ENCODE measurements at regions not wholly inside any gene's neighbourhood (a gene's known extent, or its start where the extent isn't known, plus 50 kb on each side); places are given as distances from the start of the nearest gene placed in this dataset.

DNA sequence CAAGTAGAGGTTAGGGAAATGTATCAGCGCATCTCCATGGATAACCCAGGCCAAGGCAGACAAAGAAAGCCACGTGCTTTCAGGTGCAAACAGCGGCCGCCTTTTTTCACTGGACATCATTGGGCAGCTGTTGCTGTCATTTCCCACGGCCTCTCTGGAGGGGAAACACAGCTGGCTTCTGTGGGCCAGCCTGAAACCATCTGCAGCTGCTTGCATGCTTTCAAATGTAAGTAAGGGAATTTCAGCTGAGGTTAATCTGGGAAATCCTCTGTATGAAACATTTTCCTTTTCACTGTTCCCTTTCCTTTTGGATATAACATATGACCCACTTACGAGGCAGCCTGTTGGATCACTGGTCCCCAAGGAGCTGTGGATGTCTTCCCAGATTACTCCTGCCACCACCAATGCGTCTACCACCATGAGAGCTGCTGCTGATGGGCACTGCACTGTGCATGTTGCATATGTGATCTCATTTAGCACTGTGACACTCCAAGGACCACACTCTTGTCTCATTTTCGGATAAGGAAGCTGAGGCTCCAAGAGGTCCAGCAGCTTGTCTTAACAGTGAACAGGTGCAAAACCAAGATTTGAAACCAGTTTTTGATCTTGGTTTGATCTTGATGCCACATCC lies 106.3 kb downstream of the C9orf152 start:
- Mint-ChIP-seq H3K4me3 (no peak overlapping the region), H3K36me3 (no peaks in the 10 kb centered on the region), H3K27ac (no peak overlapping the region), H3K9me3 (no peaks in the 10 kb centered on the region), H3K4me1 (peaks cover 40% of the 10 kb centered on the region), H3K27me3 (ENCODE audit: low read depth) (no peaks in the 10 kb centered on the region)
- DNase-seq (ENCODE audit: low spot score in 2 of 2, unreplicated experiment in 2 of 2), result no peak
- TF ChIP-seq, protein P1, sequence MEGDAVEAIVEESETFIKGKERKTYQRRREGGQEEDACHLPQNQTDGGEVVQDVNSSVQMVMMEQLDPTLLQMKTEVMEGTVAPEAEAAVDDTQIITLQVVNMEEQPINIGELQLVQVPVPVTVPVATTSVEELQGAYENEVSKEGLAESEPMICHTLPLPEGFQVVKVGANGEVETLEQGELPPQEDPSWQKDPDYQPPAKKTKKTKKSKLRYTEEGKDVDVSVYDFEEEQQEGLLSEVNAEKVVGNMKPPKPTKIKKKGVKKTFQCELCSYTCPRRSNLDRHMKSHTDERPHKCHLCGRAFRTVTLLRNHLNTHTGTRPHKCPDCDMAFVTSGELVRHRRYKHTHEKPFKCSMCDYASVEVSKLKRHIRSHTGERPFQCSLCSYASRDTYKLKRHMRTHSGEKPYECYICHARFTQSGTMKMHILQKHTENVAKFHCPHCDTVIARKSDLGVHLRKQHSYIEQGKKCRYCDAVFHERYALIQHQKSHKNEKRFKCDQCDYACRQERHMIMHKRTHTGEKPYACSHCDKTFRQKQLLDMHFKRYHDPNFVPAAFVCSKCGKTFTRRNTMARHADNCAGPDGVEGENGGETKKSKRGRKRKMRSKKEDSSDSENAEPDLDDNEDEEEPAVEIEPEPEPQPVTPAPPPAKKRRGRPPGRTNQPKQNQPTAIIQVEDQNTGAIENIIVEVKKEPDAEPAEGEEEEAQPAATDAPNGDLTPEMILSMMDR (IDR thresholded peaks at IDR 0.05; ENCODE audit: unreplicated experiment), result no peak

DNA sequence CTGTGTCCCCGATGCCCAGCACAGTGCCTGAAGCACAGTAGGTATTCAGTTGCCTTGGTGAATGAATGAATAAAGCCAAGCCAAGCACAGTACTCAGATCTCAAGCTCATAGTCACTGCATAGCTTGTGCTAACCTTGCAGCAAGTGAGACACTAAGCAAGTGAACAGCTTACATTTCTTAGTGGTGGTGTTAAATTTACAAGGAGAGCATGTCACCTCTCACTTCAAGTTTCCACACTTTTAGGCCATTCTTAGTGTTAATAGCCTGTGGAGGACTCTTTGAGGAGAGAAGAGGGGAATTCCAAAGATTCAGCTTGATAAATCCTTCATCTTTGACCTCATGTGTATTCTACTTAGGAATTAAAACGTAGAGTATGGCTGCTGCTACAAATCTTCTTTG lies 104.7 kb downstream of the C9orf152 start:
- peak overlapping the region; percentile 82 for H3K27ac Mint-ChIP-seq
- no peaks in the 10 kb centered on the region for H3K27me3 Mint-ChIP-seq (ENCODE audit: low read depth)
- H3K4me3 Mint-ChIP-seq, result no peak overlapping the region
- TF ChIP-seq, protein P1 (IDR thresholded peaks at IDR 0.05; ENCODE audit: unreplicated experiment), result no peak
- no peaks in the 10 kb centered on the region for H3K36me3 Mint-ChIP-seq
- H3K4me1 Mint-ChIP-seq, result peaks cover 40% of the 10 kb centered on the region
- no peak for DNase-seq (ENCODE audit: low spot score in 2 of 2, unreplicated experiment in 2 of 2)
- no peaks in the 10 kb centered on the region for H3K9me3 Mint-ChIP-seq

DNA sequence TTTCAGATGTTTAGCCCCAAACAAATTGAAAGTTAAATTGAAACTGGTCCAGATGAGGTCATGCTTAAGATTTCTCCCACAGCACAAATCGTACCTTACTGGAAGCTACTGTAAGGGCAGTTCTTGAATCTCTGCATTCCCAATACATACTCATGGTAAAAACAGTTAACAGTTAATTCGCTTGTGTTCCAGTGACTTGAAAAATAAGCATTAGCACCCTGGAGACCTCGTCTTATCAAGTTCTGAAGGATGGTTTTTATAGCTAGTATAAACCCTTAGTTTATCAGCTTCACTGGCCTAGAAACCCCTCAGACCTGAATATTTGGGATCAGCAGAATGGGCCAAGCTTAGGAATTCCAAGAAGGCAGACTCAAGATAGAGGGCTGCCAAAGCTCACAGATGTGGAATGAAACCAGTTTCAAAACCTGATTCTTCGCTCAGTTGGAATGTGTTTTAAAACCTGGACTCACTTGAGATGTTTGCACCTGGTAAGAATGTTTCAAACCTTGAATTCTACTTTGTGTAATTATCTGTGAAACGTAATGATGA lies 103.6 kb downstream of the C9orf152 start:
- Mint-ChIP-seq H3K27ac (peak overlapping the region; percentile 79), H3K4me1 (peaks cover 33% of the 10 kb centered on the region), H3K9me3 (no peaks in the 10 kb centered on the region), H3K4me3 (no peak overlapping the region), H3K27me3 (ENCODE audit: low read depth) (no peaks in the 10 kb centered on the region), H3K36me3 (no peaks in the 10 kb centered on the region)
- DNase-seq (ENCODE audit: low spot score in 2 of 2, unreplicated experiment in 2 of 2), result no peak
- TF ChIP-seq, protein P1 (IDR thresholded peaks at IDR 0.05; ENCODE audit: unreplicated experiment), result no peak

DNA sequence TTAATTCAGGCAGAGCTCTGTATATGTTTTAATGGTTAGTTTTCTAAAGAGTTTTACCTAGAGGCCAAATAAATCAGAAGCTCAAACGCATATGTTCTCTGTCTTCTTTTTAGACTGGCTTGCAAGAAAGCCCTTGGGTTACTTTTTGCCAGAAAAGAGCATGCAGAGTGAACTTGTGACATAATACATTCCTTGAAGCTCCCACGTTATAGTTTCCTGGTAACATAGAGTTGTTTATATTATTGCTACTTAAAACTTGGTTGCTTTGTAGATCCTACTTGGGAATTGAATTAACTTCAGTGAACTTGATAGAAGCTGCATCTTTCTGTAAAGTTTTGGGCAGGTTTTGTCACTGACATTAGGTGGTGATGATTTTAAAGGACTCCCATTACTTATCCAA lies 102.9 kb downstream of the C9orf152 start:
- no peak overlapping the region for H3K4me3 Mint-ChIP-seq
- H3K9me3 Mint-ChIP-seq, result no peaks in the 10 kb centered on the region
- DNase-seq (ENCODE audit: low spot score in 2 of 2, unreplicated experiment in 2 of 2), result no peak
- H3K27me3 Mint-ChIP-seq (ENCODE audit: low read depth), result no peaks in the 10 kb centered on the region
- peak overlapping the region; percentile 79 for H3K27ac Mint-ChIP-seq
- peaks cover 33% of the 10 kb centered on the region for H3K4me1 Mint-ChIP-seq
- H3K36me3 Mint-ChIP-seq, result no peaks in the 10 kb centered on the region
- TF ChIP-seq, protein P1 (IDR thresholded peaks at IDR 0.05; ENCODE audit: unreplicated experiment), result no peak

DNA sequence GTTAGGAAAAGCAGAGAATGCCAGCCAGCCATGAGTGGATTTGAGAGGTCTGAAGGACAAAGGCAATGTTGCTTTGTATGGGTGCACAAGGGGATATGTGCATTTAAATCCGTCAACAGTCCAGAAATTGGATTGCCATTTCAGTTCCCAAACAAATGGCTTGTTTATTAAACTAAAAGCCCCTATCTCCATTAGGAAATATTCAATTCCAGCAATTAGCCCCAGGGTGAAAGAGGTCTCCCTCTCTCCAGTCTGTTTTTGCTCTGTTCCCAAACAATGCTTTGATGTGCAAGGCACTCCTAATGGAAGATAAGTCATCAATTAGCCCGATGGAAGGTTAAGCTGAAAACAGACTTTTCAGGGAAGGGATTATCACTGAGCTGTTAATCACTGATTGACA lies 101.3 kb downstream of the C9orf152 start:
- no peaks in the 10 kb centered on the region for H3K27me3 Mint-ChIP-seq (ENCODE audit: low read depth)
- H3K27ac Mint-ChIP-seq, result no peak overlapping the region
- peaks cover 33% of the 10 kb centered on the region for H3K4me1 Mint-ChIP-seq
- H3K4me3 Mint-ChIP-seq, result no peak overlapping the region
- DNase-seq (ENCODE audit: low spot score in 2 of 2, unreplicated experiment in 2 of 2), result no peak
- TF ChIP-seq, protein P1 (IDR thresholded peaks at IDR 0.05; ENCODE audit: unreplicated experiment), result no peak
- H3K36me3 Mint-ChIP-seq, result no peaks in the 10 kb centered on the region
- H3K9me3 Mint-ChIP-seq, result no peaks in the 10 kb centered on the region

Data from mesothelial cell of epicardium (in vitro differentiated cells).